ENCODE measurements at regions not wholly inside any gene's neighbourhood (a gene's known extent, or its start where the extent isn't known, plus 50 kb on each side); places are given as distances from the start of the nearest gene placed in this dataset.

DNA sequence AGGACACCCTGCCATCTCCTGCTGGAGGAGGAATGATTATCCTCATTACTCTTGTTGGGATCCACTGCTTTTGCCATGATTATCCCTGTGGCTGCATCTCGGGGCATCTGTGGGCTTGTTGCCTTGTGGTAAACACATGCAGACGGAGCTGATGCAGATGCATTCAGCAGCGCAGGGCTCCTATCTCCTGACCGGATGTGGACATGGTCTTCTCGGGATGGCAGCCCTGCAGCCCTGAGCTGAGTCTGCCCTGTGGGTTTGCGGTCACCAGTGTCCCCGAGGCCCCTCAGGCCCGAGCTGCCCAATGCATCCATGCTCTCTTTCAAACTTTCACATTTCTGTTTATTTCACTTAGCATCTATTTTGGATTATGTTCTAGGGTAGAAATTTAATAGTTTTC is 250.4 kb upstream of the IRX1 start:
- Histone ChIP-seq H3K27ac (ENCODE audit: poor library complexity, severe bottlenecking) (no peak overlapping the region), H3K27me3 (ENCODE audit: insufficient read depth, poor library complexity, severe bottlenecking) (no peaks in the 10 kb centered on the region), H3K36me3 (ENCODE audit: low read depth) (no peaks in the 10 kb centered on the region), H3K9me3 (ENCODE audit: severe bottlenecking) (no peaks in the 10 kb centered on the region), H3K4me3 (ENCODE audit: severe bottlenecking) (no peak overlapping the region), H3K4me1 (ENCODE audit: insufficient read depth, poor library complexity, severe bottlenecking) (no peaks in the 10 kb centered on the region)
- TF ChIP-seq, protein P1, sequence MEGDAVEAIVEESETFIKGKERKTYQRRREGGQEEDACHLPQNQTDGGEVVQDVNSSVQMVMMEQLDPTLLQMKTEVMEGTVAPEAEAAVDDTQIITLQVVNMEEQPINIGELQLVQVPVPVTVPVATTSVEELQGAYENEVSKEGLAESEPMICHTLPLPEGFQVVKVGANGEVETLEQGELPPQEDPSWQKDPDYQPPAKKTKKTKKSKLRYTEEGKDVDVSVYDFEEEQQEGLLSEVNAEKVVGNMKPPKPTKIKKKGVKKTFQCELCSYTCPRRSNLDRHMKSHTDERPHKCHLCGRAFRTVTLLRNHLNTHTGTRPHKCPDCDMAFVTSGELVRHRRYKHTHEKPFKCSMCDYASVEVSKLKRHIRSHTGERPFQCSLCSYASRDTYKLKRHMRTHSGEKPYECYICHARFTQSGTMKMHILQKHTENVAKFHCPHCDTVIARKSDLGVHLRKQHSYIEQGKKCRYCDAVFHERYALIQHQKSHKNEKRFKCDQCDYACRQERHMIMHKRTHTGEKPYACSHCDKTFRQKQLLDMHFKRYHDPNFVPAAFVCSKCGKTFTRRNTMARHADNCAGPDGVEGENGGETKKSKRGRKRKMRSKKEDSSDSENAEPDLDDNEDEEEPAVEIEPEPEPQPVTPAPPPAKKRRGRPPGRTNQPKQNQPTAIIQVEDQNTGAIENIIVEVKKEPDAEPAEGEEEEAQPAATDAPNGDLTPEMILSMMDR (IDR thresholded peaks at IDR 0.05; ENCODE audit: poor library complexity, severe bottlenecking) = no peak
- DNase-seq (ENCODE audit: low spot score) = peak; percentile 37
- ATAC-seq (ENCODE audit: low read depth) = no peak

DNA sequence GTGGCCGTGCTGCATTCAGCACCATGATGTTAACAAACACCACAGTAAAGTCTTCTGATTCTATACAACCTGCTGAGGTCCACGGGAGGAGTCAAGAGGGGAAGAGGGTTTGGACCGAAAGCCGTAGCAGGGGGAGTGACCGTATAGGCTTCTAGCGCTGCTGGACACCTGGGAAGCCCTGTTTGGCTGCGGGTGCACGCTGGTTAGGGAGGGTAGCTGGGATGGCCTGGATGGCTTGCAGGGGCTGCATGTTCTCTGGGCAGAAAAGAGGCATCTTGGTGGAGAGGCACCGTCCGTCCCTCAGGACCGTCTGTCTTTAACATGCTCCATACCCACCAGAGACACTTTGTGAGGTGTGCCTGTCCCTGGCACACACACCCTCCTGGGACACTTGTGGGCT is 251.0 kb upstream of the IRX1 start:
- H3K27me3 ChIP-seq (ENCODE audit: insufficient read depth, poor library complexity, severe bottlenecking) = no peaks in the 10 kb centered on the region
- TF ChIP-seq, protein P1 (IDR thresholded peaks at IDR 0.05; ENCODE audit: poor library complexity, severe bottlenecking) = no peak
- peak; percentile 51 for DNase-seq (ENCODE audit: low spot score)
- no peaks in the 10 kb centered on the region for H3K4me1 ChIP-seq (ENCODE audit: insufficient read depth, poor library complexity, severe bottlenecking)
- ATAC-seq (ENCODE audit: low read depth) = no peak
- no peaks in the 10 kb centered on the region for H3K36me3 ChIP-seq (ENCODE audit: low read depth)
- no peak overlapping the region for H3K27ac ChIP-seq (ENCODE audit: poor library complexity, severe bottlenecking)
- H3K4me3 ChIP-seq (ENCODE audit: severe bottlenecking) = no peak overlapping the region
- no peaks in the 10 kb centered on the region for H3K9me3 ChIP-seq (ENCODE audit: severe bottlenecking)

DNA sequence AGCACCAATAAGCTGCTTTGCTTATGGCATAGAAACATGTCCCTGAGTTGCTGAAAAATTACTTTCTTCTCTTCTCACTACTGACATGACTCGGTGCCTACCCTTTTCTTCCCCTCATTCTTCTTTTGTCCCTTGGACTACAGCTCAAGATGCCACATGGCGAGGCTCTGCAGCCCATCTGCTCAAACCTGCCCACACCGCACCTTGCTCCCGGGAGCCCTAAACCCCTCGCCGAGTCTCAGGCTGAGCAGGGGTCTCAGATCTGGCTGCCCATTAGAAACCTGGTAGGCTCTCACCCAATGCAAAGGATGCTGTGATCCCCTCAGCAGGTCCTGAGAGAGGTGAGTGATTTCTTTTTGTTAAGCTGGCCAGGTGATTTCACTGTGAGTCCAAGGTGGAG is 251.7 kb upstream of the IRX1 start:
- Histone ChIP-seq H3K9me3 (ENCODE audit: severe bottlenecking) (no peaks in the 10 kb centered on the region), H3K36me3 (ENCODE audit: low read depth) (no peaks in the 10 kb centered on the region), H3K4me1 (ENCODE audit: insufficient read depth, poor library complexity, severe bottlenecking) (no peaks in the 10 kb centered on the region), H3K27me3 (ENCODE audit: insufficient read depth, poor library complexity, severe bottlenecking) (no peaks in the 10 kb centered on the region), H3K27ac (ENCODE audit: poor library complexity, severe bottlenecking) (no peak overlapping the region), H3K4me3 (ENCODE audit: severe bottlenecking) (no peak overlapping the region)
- ATAC-seq (ENCODE audit: low read depth) (no peak), DNase-seq (ENCODE audit: low spot score) (peak; percentile 42)
- TF ChIP-seq, protein P1 (IDR thresholded peaks at IDR 0.05; ENCODE audit: poor library complexity, severe bottlenecking) = no peak

DNA sequence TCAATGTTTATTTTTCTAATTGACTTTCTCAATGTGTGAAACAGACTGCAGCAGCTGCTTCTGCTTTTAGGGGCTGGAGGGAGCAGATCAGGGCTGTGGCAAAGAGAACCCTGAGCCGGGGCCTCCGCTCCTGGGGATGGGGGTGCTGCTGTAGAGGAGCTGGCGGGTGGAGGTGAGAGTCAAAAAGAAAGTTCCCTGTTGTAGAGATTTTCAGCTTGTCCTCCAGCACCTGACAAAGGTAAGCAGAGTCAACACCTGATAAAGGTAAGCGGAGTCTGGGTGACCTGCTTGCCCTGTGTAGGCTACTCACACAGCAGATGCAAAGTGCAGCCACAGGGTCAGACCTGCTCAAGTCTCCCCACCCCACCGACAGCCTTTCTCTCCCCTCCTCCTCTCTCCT is 252.4 kb upstream of the IRX1 start:
- Histone ChIP-seq H3K9me3 (ENCODE audit: severe bottlenecking) (no peaks in the 10 kb centered on the region), H3K4me3 (ENCODE audit: severe bottlenecking) (no peak overlapping the region), H3K36me3 (ENCODE audit: low read depth) (no peaks in the 10 kb centered on the region), H3K27ac (ENCODE audit: poor library complexity, severe bottlenecking) (no peak overlapping the region), H3K4me1 (ENCODE audit: insufficient read depth, poor library complexity, severe bottlenecking) (no peaks in the 10 kb centered on the region), H3K27me3 (ENCODE audit: insufficient read depth, poor library complexity, severe bottlenecking) (no peaks in the 10 kb centered on the region)
- DNase-seq (ENCODE audit: low spot score) (peak; percentile 32), ATAC-seq (ENCODE audit: low read depth) (no peak)
- TF ChIP-seq, protein P1 (IDR thresholded peaks at IDR 0.05; ENCODE audit: poor library complexity, severe bottlenecking) = no peak

DNA sequence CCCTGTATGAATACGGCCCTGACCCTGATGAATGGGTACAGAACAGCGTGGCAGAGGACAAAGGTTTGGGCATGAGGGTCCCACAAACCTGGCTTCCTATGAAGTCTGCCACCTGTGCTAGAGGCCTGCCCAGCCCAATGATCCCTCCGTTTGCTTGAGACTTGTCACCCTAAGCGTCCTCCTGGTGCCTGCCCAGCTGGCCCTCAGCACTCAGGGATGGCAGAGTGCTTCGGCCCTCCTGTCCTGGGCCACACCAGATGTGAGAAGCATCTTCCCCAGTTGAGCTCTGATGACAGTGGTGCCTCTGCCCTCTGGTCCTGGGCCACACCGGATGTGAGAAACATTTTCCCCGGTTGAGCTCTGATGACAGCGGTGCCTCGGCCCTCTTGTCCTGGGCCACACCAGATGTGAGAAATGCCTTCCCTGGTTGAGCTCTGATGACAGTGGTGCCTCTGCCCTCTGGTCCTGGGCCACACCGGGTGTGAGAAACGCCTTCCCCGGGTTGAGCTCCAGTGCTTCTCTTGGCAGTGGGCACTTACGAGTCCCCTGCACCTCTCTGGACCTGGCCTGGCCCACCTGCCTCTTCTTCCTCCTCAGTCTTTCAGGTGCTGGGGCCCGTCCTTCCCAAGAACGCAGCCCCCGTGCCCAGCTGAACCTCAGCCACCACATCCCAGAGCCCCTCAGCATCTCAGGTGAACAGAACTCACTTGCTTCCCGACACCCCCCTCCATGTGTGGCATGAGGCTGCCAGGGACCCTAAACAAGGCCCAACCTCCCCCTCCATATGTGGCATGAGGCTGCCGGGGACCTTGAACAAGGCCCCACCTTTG is 253.1 kb upstream of the IRX1 start:
- ATAC-seq (ENCODE audit: low read depth) = no peak
- TF ChIP-seq, protein P1 (IDR thresholded peaks at IDR 0.05; ENCODE audit: poor library complexity, severe bottlenecking) = no peak
- Histone ChIP-seq H3K27me3 (ENCODE audit: insufficient read depth, poor library complexity, severe bottlenecking) (no peaks in the 10 kb centered on the region), H3K4me3 (ENCODE audit: severe bottlenecking) (no peak overlapping the region), H3K9me3 (ENCODE audit: severe bottlenecking) (no peaks in the 10 kb centered on the region), H3K27ac (ENCODE audit: poor library complexity, severe bottlenecking) (no peak overlapping the region), H3K36me3 (ENCODE audit: low read depth) (no peaks in the 10 kb centered on the region), H3K4me1 (ENCODE audit: insufficient read depth, poor library complexity, severe bottlenecking) (no peaks in the 10 kb centered on the region)
- peak; percentile 60 for DNase-seq (ENCODE audit: low spot score)

All from RWPE2 (cell line).